IPS-20b (cell line): ENCODE measurements at regions not wholly inside any gene's neighbourhood (a gene's known extent, or its start where the extent isn't known, plus 50 kb on each side); places are given as distances from the start of the nearest gene placed in this dataset.
"Not testable (repeated sequence)": the region's sequence is repeated elsewhere in the genome, so short reads cannot be mapped to it uniquely, and the experiment has no call there.

Source experiments
- H3K27ac ChIP-seq: one replicate; pipeline ENCODE4 v1.5.1; 2013; ENCODE audit warnings: low read length
- H3K27me3 ChIP-seq: 2 replicates; pipeline ENCODE4 v1.6.1; 2013; ENCODE audit warnings: mild to moderate bottlenecking, low read length, inconsistent platforms; ENCODE audit not compliant: insufficient read depth
- H3K36me3 ChIP-seq: 2 replicates; pipeline ENCODE4 v1.6.1; 2013; ENCODE audit warnings: low read depth, mild to moderate bottlenecking, inconsistent platforms, low read length, moderate library complexity; ENCODE audit not compliant: insufficient read depth
- H3K4me1 ChIP-seq: 2 replicates; pipeline ENCODE4 v1.6.1; 2013; ENCODE audit warnings: mild to moderate bottlenecking, control low read depth, inconsistent platforms, low read length, moderate library complexity; ENCODE audit not compliant: insufficient read depth
- H3K4me3 ChIP-seq: 2 replicates; pipeline ENCODE4 v1.5.1; 2013; ENCODE audit warnings: mild to moderate bottlenecking, low read length, inconsistent platforms
- H3K9ac ChIP-seq: 2 replicates; pipeline ENCODE4 v1.6.1; 2013; ENCODE audit warnings: low read depth, mild to moderate bottlenecking, inconsistent platforms, low read length, moderate library complexity
- H3K9me3 ChIP-seq: 2 replicates; pipeline ENCODE4 v1.6.1; 2013; ENCODE audit warnings: mild to moderate bottlenecking, low read depth, low read length, inconsistent platforms; ENCODE audit not compliant: insufficient read depth

DNA sequence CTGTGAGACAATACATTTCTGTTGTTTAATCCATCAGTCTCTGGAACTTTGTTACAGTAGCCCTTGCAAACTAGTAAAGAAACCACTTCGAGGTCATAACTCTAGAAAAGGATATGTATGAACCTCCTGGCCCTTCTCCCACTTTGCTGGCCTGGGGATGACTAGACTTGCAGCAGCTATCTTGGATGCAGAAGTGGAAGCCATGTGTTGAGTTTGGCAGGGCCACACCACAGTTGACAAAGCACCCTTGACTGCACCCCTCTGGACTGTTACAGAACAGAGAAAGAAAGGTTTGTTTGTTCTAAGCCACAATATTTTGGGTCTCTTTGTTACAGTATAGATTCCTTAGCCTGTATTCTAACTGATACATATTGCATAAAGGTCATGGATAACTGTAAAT lies 183.2 kb upstream of the TAS2R1 start:
- H3K27me3 ChIP-seq: no peaks in the 10 kb centered on the region
- H3K36me3 ChIP-seq: no peaks in the 10 kb centered on the region
- H3K9ac ChIP-seq: no peak overlapping the region
- H3K9me3 ChIP-seq: no peaks in the 10 kb centered on the region
- H3K4me1 ChIP-seq: no peaks in the 10 kb centered on the region
- H3K27ac ChIP-seq: no peak overlapping the region
- no peak overlapping the region for H3K4me3 ChIP-seq

DNA sequence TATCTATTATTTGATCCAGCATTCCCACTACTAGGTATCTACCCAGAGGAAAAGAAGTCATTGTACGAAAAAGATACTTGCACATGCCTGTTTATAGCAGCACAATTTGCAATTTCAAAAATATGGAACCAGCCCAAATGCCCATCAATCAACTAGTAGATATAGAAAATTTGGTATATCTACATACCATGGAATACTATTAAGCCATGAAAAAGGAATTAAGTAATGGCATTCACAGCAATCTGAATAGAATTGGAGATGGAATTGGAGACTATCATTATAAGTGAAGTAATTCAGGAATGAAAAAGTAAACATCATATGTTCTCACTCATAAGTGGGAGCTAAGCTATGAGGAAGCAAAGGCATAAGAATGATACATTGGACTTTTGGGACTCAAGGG lies 177.2 kb upstream of the TAS2R1 start:
- not testable (repeated sequence) for H3K9me3 ChIP-seq, H3K4me1 ChIP-seq, H3K4me3 ChIP-seq

GRCh38 chr5:9801908-9802307 lies 171.8 kb upstream of the TAS2R1 start:
- Histone ChIP-seq H3K27ac (no peak overlapping the region), H3K4me1 (no peaks in the 10 kb centered on the region)

More for the DNA sequence above, 177.2 kb upstream of the TAS2R1 start:
- H3K36me3 ChIP-seq, H3K27me3 ChIP-seq, H3K27ac ChIP-seq, H3K9ac ChIP-seq: not testable (repeated sequence)

DNA sequence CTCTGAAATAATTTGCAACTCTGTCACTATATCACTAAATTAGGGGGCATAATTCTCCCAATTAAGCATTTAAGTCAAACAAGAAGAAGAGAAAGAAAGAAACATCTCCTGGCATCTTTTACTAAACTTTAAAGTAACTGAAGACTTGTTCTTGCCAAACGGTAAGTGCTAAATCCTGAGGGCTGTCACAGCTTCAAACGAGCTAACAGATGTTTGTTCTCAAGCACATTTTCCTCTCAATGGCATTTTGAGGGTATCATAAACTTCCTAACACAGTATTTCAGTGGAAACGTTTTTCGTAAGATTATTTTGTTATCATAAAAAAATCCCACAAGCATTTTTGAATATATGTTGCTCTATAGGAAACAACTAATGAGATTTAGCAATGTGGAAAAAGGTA lies 169.5 kb upstream of the TAS2R1 start:
- Histone ChIP-seq H3K4me1 (no peaks in the 10 kb centered on the region), H3K36me3 (no peaks in the 10 kb centered on the region), H3K9ac (no peak overlapping the region), H3K27ac (no peak overlapping the region), H3K27me3 (no peaks in the 10 kb centered on the region), H3K4me3 (no peak overlapping the region), H3K9me3 (no peaks in the 10 kb centered on the region)

More at GRCh38 chr5:9801908-9802307, 171.8 kb upstream of the TAS2R1 start:
- H3K9ac ChIP-seq: no peak overlapping the region
- H3K36me3 ChIP-seq: no peaks in the 10 kb centered on the region
- no peak overlapping the region for H3K4me3 ChIP-seq
- H3K9me3 ChIP-seq: no peaks in the 10 kb centered on the region
- H3K27me3 ChIP-seq: no peaks in the 10 kb centered on the region

DNA sequence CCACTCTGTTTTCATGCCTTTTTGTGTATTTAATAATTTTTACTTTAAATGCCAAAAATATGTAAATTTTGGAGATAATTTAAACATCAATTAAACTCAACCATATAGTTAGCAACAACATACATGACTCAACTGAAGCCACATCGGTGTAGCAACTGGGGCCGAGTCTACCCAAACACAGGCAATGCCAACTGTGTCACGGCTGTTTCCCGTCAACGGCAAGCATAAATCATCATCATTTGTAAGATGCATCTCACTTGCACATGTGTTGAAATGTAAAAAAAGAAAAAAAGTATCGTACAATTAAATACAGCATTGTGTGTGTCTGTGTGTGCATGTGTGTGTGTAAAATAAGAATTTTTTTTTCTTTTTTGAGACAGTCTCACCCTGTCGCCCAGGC lies 160.1 kb upstream of the TAS2R1 start:
- no peaks in the 10 kb centered on the region for H3K27me3 ChIP-seq
- H3K4me3 ChIP-seq: no peak overlapping the region
- H3K4me1 ChIP-seq: no peaks in the 10 kb centered on the region
- no peak overlapping the region for H3K9ac ChIP-seq
- no peaks in the 10 kb centered on the region for H3K36me3 ChIP-seq
- no peaks in the 10 kb centered on the region for H3K9me3 ChIP-seq
- H3K27ac ChIP-seq: no peak overlapping the region

- no peaks in the 10 kb centered on the region for H3K9me3 ChIP-seq
- H3K27me3 ChIP-seq: no peaks in the 10 kb centered on the region
- no peak overlapping the region for H3K27ac ChIP-seq
- H3K4me3 ChIP-seq: no peak overlapping the region
- no peaks in the 10 kb centered on the region for H3K36me3 ChIP-seq
- no peaks in the 10 kb centered on the region for H3K4me1 ChIP-seq
- H3K9ac ChIP-seq: no peak overlapping the region
Observed at GRCh38 chr5:9789777-9790176, 159.6 kb upstream of the TAS2R1 start.

- no peak overlapping the region for H3K27ac ChIP-seq
- H3K36me3 ChIP-seq: no peaks in the 10 kb centered on the region
- H3K27me3 ChIP-seq: no peaks in the 10 kb centered on the region
- no peaks in the 10 kb centered on the region for H3K9me3 ChIP-seq
- H3K9ac ChIP-seq: no peak overlapping the region
- no peaks in the 10 kb centered on the region for H3K4me1 ChIP-seq
- H3K4me3 ChIP-seq: no peak overlapping the region
Observed at GRCh38 chr5:9787861-9788600, 157.9 kb upstream of the TAS2R1 start.

- Histone ChIP-seq H3K4me3 (no peak overlapping the region), H3K4me1 (no peaks in the 10 kb centered on the region), H3K9ac (no peak overlapping the region), H3K36me3 (no peaks in the 10 kb centered on the region), H3K9me3 (no peaks in the 10 kb centered on the region), H3K27ac (no peak overlapping the region), H3K27me3 (no peaks in the 10 kb centered on the region)
Observed at GRCh38 chr5:9786380-9787360, 156.5 kb upstream of the TAS2R1 start.

- Histone ChIP-seq H3K27ac (no peak overlapping the region), H3K27me3 (no peaks in the 10 kb centered on the region), H3K36me3 (no peaks in the 10 kb centered on the region), H3K9me3 (no peaks in the 10 kb centered on the region), H3K9ac (no peak overlapping the region), H3K4me1 (no peaks in the 10 kb centered on the region), H3K4me3 (no peak overlapping the region)
Observed at GRCh38 chr5:9785751-9786150, 155.6 kb upstream of the TAS2R1 start.

DNA sequence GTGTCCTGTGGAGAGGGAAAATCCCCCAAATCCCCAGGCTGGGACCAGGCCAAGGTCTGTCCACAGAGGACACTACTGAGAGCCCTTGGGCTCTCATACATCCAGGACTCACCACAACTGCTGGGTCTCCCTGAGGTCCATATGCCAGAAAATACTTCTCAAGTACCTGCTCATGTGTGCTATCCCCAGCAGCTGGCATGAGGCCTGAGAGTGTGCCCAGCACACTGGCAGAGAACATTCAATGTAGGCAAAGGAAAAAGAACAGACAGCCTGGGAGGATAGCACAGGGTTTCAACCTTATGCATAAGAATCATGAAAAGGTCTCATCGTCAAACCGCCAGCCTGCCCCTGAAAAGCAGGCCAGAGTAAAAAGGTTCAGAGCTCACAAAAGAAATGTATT lies 154.1 kb upstream of the TAS2R1 start:
- no peak overlapping the region for H3K27ac ChIP-seq
- no peaks in the 10 kb centered on the region for H3K4me1 ChIP-seq
- no peak overlapping the region for H3K4me3 ChIP-seq
- no peaks in the 10 kb centered on the region for H3K9me3 ChIP-seq
- no peak overlapping the region for H3K9ac ChIP-seq
- H3K36me3 ChIP-seq: no peaks in the 10 kb centered on the region
- no peaks in the 10 kb centered on the region for H3K27me3 ChIP-seq

DNA sequence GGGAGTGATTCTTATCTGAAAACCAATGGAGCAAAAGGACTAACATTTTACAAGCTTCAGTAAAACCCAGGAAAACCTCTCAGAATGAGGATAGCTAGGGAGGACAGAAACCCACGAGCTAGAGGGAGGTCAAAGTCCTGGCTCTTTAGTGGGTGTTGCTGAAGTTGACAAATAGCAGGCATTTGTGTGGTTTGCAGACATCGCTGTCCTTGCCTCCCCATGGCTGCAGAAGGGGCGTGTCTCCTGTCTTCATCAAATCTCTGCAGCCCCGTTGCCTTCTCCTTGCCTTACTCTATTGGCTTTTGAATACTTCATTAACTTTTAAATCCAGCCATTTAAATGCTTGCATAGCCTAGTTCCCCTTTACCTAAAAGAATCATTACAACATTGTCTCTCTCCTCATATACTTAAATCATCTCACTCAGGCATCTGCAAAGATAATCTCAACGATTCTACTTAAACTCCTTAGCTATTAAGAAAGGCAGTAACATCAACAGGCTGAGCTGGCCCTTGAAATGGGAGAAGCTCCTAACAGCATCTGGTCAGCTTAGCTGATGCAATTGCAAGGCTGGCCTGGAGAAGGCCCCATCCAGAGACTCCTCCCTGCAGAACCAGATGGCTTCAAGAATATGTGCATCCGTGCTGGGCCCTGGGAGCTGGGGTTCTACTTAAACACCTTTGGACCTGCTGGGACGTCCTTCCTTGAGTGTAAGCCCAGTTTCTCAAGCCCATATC lies 152.8 kb upstream of the TAS2R1 start:
- no peak overlapping the region for H3K9ac ChIP-seq

More for the DNA sequence above, 152.8 kb upstream of the TAS2R1 start:
- H3K36me3 ChIP-seq: no peaks in the 10 kb centered on the region
- no peaks in the 10 kb centered on the region for H3K9me3 ChIP-seq
- H3K27me3 ChIP-seq: no peaks in the 10 kb centered on the region
- no peak overlapping the region for H3K27ac ChIP-seq
- no peak overlapping the region for H3K4me3 ChIP-seq
- H3K4me1 ChIP-seq: no peaks in the 10 kb centered on the region
